ENCODE measurements at regions not wholly inside any gene's neighbourhood (a gene's known extent, or its start where the extent isn't known, plus 50 kb on each side); places are given as distances from the start of the nearest gene placed in this dataset.

DNA sequence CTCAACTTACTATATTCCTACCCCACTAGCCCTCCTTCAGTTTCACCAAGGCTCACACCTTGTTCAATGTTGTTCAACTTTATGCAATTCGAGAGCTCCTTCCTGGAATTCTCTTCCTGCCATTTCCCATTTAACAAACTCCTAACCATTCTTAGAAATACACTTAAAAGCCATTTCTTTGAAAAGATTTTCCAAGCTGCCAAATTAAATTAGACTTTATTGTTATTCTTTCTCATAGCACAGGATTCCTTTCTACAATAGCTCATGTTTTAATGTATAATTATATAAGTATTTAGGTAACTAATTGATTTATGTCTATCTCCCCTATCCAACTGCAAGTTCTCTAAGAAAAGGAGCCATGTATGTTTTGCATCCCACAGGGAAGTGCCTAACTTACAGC is 52.7 kb upstream of the CTSC start:
- ATAC-seq (ENCODE audit: insufficient read depth, low FRiP score) (no peak), DNase-seq (no peak)
- Histone ChIP-seq H3K27me3 (ENCODE audit: control insufficient read depth in 3 of 3, insufficient read depth in 3 of 3, low read length in 2 of 3) (no peaks in the 10 kb centered on the region), H3K9ac (ENCODE audit: insufficient read depth in 1 of 2, low read length in 2 of 2) (no peak overlapping the region), H3K9me3 (ENCODE audit: control insufficient read depth in 4 of 4, insufficient read depth in 3 of 4, low read length in 3 of 4) (no peaks in the 10 kb centered on the region), H3K27ac (ENCODE audit: low read depth in 1 of 2, low read length in 1 of 2) (no peak overlapping the region), H3K4me1 (ENCODE audit: control insufficient read depth in 5 of 5, insufficient read depth in 5 of 5, low read length in 5 of 5) (peaks cover 0 to 10% (median 0%) of the 10 kb centered on the region in 5 donors), H3K36me3 (ENCODE audit: control insufficient read depth in 4 of 4, insufficient read depth in 4 of 4, low read length in 4 of 4) (no peaks in the 10 kb centered on the region), H3K4me3 (no peak overlapping the region)
- WGBS, 2 donors: 83 to 89% methylated on average over 1 of the region's 1 CpG
- TF ChIP-seq, protein P1, sequence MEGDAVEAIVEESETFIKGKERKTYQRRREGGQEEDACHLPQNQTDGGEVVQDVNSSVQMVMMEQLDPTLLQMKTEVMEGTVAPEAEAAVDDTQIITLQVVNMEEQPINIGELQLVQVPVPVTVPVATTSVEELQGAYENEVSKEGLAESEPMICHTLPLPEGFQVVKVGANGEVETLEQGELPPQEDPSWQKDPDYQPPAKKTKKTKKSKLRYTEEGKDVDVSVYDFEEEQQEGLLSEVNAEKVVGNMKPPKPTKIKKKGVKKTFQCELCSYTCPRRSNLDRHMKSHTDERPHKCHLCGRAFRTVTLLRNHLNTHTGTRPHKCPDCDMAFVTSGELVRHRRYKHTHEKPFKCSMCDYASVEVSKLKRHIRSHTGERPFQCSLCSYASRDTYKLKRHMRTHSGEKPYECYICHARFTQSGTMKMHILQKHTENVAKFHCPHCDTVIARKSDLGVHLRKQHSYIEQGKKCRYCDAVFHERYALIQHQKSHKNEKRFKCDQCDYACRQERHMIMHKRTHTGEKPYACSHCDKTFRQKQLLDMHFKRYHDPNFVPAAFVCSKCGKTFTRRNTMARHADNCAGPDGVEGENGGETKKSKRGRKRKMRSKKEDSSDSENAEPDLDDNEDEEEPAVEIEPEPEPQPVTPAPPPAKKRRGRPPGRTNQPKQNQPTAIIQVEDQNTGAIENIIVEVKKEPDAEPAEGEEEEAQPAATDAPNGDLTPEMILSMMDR (IDR thresholded peaks at IDR 0.05; ENCODE audit: control extremely low read depth, extremely low read depth): no peak

GRCh38 chr11:88387957-88388356 is 50.4 kb upstream of the CTSC start:
- TF ChIP-seq, protein P1 (IDR thresholded peaks at IDR 0.05; ENCODE audit: control extremely low read depth, extremely low read depth): no peak
- Histone ChIP-seq H3K4me3 (no peak overlapping the region), H3K9ac (ENCODE audit: insufficient read depth in 1 of 2, low read length in 2 of 2) (no peak overlapping the region), H3K9me3 (ENCODE audit: control insufficient read depth in 4 of 4, insufficient read depth in 3 of 4, low read length in 3 of 4) (no peaks in the 10 kb centered on the region), H3K36me3 (ENCODE audit: control insufficient read depth in 4 of 4, insufficient read depth in 4 of 4, low read length in 4 of 4) (no peaks in the 10 kb centered on the region), H3K27me3 (ENCODE audit: control insufficient read depth in 3 of 3, insufficient read depth in 3 of 3, low read length in 2 of 3) (no peaks in the 10 kb centered on the region), H3K4me1 (ENCODE audit: control insufficient read depth in 5 of 5, insufficient read depth in 5 of 5, low read length in 5 of 5) (peaks cover 0 to 25% (median 5%) of the 10 kb centered on the region in 5 donors), H3K27ac (ENCODE audit: low read depth in 1 of 2, low read length in 1 of 2) (no peak overlapping the region)
- ATAC-seq (ENCODE audit: insufficient read depth, low FRiP score) (no peak), DNase-seq (no peak)
